ENCODE measurements at regions not wholly inside any gene's neighbourhood (a gene's known extent, or its start where the extent isn't known, plus 50 kb on each side); places are given as distances from the start of the nearest gene placed in this dataset.
"Not testable (repeated sequence)": the region's sequence is repeated elsewhere in the genome, so short reads cannot be mapped to it uniquely, and the experiment has no call there.

DNA sequence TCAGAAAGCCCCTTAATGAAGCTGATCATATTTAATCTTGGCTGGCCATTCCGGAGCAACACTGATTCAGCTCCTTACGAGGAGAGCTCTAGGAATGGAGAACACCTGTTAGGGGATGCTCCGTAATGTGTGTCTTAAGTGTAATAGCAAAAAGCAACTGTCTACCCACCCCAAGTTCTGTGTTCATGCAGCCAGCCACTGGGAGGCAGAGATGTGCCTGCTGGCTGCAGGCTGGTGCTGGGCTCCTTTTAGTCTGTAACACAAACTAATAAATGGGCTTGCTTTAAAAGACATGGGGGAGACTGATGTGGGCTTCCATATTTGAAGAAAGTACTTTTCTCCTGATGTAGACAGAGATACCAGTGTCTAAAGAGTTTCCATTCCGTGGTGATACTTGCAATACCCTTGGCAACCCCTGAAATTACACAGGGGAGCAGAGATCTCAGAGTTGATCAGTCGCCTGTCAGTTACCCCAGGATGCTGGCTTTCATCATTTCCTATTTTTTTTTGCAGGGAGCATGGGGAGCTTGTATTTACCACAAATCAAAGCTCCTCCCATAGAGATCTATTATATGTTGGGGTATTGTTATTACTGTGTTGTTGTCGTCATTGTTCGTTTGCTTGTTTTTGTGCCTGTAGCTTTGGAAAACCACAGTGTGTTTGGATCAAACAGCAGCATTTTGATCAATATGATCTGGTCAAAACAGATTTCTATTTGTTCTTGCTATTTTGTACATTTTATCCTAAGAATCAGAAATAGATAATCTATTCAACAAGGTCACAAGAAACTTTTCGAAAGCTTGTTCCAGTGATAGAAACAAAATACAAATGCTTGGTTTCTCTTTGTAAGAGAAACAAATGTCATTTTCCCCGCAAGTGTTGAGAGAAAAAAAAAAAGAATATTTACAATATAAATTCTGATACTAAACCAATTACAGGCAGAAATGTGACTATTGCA, 65.8 kb downstream of the MTX3 start:
- no peak for DNase-seq

DNA sequence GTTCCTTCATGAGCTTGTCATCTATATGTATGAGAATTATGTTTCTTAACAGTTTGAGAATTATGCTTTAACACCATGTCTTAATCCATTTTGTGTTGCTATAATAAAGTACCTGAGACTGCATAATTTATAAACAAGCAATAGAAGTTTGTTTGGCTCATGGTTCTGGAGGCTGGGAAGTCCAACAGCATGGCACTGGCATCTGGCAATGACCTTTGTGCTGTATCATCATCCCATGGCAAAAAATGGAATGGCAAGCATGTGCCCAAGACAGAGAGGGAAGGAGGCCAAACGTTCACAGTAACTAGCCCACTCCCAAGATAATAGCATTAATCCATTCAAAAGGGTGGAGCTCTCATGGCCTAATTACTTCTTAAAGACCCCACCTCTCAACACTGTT, 67.6 kb downstream of the MTX3 start:
- no peak for DNase-seq

DNA sequence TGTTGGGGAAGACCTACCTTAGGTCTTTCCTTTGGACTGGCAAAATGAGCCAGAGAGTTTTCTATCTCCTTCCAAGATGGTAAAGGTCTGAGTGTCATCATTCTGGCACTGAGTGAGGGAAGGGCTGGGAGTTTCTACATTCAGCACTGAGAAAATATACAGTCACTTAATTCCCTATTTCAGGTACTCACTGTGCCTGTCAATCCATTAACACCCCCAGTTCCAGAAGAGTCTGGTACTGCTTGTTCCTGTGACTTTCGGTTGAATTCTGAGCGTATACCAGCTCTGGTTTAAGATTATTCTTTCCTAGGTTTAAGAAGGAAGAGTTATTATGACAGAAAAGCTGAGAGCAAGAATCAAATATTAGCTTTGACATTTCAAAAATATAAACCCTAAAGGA, 68.4 kb downstream of the MTX3 start:
- no peak for DNase-seq

DNA sequence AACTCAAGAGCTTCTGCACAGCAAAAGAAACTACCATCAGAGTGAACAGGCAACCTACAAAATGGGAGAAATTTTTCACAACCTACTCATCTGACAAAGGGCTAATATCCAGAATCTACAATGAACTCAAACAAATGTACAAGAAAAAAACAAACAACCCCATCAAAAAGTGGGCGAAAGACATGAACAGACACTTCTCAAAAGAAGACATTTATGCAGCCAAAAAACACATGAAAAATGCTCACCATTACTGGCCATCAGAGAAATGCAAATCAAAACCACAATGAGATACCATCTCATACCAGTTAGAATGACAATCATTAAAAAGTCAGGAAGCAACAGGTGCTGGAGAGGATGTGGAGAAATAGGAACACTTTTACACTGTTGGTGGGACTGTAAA, 83.6 kb downstream of the MTX3 start:
- DNase-seq, result not testable (repeated sequence)

DNA sequence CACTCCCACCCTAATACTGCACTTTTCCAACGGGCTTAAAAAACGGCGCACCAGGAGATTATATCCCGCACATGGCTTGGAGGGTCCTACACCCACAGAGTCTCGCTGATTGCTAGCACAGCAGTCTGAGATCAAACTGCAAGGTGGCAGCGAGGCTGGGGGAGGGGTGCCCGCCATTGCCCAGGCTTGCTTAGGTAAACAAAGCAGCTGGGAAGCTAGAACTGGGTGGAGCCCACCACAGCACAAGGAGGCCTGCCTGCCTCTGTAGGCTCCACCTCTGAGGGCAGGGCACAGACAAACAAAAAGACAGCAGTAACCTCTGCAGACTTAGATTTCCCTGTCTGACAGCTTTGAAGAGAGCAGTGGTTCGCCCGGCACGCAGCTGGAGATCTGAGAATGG, 88.5 kb downstream of the MTX3 start:
- DNase-seq, result not testable (repeated sequence)

DNA sequence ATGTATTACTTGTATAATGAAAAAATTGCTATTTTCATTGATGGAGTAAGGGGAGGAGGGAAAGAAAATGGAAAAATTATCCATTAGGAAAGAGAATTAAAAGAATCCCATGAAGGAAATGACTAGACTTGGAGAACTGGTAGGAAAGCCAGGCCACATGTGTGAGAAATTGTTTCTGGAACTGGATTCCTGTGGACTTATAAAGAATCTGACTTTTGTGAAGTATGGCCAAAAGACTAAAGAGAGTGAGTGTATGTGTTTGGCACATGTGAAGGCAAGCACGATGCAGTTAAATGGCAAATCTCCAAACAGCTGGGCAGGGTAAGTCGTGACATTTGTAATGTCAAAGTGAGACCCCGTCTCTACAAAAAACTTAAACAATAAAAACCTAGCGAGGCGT, 89.4 kb downstream of the MTX3 start:
- no peak for DNase-seq

DNA sequence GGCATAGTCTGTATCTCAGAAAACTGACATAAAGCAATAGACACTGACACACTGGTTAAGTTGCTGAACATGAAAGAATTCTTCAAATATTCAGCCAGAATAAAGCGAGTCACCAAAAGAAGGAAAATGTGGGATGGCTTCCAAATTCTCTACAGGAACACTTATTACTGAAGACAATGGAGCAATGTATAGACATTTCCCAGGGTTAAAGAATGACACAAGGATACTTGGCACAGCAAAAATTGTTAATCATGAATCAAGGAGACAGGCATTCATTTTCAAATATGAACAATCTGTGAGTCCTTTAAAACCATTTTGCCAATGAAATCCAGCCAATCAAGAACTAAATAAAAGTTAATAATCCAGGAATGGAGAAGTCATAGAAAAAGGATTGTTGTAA, 92.5 kb downstream of the MTX3 start:
- DNase-seq, result no peak

DNA sequence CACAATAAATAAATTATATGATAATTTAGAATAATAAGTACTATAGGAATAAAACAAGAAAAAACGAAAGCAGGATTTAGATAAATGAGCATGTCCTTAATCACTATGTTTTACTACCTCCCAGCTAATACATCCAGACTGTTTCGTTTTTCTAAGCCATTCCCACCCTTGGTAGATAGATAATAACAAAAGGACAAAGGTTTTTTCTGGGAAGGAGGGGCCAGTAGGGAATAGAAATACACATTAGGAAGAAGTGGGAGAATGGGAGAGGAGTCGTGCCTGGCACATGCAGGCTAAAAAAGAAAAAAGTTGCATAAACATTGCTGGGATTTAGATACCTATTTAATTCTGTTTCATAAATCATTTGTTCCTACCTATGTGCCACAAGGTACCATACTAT, 97.1 kb downstream of the MTX3 start:
- no peak for DNase-seq

DNA sequence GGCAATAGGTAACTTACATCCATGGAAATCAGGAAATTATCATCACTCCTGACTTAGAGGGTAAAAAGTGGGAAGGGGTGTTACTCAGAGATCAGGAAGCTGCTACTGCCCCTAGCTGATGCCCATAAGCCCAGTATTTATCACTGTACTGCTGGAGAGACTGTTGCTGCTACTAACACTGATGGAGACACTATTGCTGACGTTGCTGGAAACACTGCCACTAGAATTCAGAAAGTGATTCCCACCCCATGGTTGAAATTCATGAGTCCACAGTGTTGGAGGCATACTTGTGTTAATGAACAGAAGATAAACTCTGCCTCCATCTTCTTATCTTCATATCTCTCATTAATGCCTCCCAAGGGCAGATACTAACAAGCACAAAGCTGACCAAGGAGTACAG, 97.6 kb downstream of the MTX3 start:
- no peak for DNase-seq

DNA sequence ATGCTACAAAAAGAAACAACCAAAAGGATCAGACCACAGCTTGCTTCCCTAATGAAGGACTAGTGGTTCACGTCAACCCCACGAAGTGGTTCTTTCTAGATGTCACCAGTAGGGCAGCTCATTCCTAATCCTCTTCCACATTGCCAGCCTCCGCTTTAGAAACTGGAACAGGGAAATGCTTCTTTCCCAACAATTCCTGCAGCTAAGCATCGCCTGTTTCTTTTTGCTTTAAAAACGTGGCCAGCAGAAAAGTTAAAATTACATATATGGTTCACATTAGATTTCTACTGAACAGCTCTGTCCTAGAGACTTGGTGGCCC, 100.2 kb downstream of the MTX3 start:
- no peak for DNase-seq

DNA sequence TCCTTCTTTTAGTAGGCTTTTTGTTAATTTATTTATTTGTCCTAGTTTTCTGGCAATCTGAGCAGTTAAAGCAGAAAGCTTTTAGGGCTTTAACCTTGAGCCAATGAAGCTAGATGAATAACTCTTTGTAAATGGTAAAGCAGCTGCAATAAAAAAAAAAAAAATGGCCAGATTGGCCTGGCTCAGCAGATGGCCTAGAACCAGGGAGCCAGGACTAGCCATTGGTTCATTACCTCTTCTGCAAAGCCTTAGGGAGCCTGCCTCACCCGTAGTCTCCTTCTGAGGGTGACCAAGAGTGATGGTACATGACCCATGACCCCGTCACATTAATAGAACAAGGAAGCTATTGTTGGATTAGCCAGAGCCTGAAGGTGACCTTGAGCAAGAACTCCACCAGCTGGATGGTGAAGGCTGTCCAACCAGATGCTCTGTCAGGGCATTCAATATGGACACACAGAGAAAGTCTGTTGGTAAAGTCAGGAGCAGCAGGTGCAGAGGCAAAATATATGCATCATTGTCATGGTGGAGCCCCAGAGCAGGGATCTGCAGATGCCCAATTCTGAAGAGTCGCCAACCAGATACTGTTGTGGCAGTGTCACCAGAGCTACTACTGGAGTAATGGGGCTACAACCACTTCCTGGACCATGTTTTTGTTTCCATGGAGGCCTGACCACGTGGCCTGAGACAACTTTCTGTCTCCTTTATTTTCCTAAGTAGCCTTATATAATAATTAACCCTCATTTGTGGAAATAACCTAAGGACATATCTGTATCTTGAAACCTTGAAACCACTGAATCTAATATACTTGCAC, 100.7 kb downstream of the MTX3 start:
- peak; percentile 39 for DNase-seq

DNA sequence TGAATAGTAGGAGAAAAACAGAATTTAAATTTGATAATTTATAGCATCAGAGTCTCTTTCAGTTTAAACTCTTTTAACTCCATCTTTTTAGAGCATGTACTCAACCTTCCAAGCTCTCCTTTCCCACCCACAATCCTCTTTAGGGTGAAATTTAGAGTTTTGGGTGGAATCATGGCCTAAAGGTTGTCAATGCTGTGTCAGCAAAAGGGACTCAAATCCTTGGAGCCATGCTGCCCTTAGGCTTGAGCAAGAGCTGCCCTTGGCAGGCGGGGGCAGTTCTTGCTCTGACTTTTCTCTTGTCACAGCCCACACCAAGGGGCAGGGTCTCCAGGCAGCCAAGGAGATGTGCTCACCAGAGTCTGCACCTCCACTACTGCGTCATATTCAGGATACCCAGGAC, 102.4 kb downstream of the MTX3 start:
- no peak for DNase-seq

DNA sequence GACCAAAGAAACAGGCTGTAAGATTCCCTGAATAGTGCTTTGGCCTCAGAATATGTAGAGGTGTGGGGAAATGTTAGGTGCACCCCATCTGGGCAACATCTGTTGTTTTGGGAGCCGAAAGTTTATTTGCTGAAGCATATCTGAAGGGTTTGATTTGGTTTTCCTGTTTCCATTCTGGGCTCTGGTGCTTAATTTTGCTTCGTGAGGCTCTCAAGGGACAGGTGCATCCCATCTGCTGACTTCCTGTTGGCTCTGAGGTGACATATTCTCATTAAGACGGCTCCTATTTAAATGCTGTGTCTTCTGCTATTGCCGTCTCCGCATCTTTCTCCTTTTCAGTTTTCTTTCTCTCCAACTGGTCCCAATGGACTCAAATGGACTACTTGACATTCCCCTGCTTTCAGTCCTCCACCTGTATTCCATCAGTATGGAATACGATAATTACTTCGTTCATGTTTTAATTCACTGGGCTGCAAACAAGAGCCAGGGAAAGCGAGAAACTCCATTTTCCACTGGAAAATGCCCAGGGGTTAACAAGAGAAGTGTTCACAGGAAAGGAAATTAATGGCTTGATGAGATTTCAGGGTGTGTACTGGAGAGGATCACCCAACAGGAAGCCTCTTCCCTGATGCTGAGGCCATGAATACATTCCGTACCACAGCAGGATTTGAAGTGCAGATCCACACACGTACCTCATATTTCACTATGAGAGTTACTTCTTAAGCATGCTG, 104.0 kb downstream of the MTX3 start:
- DNase-seq, result peak; percentile 9

DNA sequence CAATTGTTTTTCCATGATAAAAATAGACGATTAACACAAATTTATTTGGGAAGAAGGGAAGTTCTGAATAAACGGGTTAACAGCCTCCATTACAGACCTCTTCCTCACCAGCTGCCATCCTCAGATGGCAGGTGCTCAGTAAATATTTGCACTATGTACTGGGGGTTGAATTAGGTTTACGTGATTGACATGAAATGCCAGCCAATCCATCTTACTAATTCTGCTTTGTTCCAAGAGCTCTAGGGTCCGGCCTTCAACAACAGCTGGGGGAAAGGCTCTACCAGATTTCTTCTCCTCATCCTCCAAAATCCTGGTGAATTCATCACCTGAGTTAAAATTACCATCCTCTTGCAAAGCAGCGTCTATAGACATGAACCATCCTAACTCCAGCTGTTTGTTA, 104.6 kb downstream of the MTX3 start:
- peak; percentile 41 for DNase-seq

DNA sequence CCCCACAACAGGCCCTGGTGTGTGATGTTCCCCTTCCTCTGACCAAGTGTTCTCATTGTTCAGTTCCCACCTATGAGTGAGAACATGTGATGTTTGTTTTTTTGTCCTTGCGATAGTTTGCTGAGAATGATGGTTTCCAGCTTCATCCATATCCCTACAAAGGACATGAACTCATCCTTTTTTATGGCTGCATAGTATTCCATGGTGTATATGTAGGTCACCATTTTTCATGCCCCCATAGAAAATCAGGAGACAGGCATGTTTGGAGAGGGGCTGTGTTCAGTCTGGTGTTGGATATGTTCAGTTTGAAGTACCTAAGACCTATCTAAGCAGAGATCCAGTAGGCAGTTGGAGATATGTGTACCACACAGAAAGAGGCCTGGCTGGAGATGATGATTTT, 111.2 kb downstream of the MTX3 start:
- not testable (repeated sequence) for DNase-seq

DNA sequence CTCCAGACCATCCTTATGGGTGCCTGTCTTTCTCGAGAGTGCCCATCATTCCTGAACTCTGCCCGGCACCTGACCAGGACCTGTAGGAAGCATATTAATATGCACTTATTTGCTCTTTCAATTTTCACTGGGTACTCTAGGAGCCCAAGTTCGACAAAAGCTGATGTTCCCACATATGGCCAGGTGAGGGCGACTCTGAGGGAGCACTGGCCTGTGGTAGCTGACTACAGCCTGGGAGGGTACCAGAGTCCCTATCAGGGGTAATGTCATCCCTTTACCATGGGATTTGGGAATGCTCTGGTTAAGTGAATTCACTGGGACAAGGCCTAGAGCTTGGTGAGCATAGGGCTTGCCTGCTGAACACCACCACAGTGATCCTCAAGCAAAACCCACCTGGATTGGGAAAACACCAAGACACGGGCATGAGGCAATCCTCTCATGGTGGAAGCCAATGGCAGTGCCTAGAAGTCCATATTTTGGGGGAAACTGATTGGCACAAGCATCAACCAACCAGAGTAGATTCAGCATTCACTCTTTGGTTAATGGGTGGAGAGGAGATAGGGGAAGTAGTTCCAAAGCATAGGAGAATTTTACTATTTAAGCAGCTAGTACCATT, 112.2 kb downstream of the MTX3 start:
- no peak for DNase-seq

DNA sequence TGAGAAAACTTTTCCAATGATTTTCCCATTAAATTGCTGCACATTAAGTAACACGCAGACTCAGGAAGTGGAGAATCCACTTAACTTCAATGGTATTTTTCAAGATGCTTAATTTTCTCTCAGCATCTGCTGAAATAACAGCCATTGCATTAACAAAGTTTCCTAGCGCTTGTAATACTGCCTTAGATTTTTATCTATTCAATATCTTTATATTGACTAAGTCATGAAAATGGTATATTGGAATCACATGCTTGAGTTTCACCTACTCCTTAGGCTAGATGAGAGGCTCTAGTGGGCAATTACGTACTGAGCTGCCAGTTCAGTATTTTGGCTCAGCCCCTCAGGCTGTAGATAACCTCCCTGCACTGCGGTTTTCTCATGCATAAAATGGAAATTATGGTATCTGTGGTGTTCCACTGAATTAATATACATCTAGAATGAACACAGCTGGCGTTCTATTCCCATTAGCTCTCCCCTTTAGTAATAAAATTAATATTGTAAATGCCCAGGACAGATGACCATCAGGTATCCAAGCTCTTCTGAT, 112.9 kb downstream of the MTX3 start:
- DNase-seq, result no peak

DNA sequence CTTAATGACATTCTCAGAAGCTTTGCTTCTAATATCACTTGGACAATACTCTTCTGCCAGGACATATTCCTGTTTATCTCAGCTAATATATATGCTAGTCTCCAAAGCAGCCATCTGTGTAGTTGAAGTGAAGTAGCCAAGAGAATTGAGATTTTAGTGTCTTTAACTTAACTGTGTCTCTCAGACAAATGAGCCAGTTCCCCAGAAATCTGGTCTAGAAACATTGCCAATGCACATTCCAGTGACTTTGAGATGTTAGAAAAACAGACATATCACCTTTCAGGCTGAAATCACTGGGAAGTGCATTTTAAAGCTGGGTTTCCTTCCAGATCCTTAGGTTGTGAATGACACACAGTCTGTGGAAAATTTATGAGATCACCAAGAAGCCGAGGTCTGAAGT, 114.6 kb downstream of the MTX3 start:
- no peak for DNase-seq

DNA sequence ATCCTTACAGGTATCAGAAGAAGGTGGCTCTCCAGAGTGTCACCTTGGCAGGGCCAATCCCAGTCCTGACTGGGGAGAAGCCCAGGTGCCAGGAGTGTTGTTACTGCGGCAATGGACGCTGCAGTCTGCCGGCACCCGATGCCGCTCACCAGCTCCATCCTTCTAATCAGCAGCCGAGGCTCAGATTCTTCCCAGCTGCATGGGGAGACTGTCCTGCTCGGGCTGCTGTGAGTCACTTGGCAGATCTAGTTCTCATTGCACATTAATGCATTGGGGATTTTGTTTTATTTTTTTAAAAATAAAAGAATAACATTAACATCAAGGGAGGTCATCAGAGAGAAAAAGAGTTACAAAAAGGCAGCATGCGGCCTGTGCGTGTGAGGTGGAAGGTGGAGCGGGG, 115.8 kb downstream of the MTX3 start:
- no peak for DNase-seq

DNA sequence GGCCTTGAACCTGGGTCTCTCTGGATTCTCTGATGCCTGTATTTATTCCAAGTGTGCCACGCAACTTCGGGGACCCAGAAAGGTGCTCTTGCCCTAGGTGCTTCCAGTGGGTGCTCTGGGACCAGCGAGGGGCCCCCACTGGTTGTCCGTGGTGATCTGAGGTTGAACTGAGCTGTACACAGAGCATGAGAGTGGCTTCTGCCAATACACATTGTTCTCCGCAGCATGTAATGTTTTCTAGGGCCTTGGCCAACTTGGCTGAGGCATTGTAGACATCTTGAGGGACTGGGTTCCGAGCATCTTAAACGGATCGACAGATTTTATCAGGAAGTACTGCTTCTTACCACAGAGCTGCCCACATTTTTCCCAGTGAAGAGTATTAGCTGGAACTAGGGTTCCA, 117.9 kb downstream of the MTX3 start:
- no peak for DNase-seq

DNA sequence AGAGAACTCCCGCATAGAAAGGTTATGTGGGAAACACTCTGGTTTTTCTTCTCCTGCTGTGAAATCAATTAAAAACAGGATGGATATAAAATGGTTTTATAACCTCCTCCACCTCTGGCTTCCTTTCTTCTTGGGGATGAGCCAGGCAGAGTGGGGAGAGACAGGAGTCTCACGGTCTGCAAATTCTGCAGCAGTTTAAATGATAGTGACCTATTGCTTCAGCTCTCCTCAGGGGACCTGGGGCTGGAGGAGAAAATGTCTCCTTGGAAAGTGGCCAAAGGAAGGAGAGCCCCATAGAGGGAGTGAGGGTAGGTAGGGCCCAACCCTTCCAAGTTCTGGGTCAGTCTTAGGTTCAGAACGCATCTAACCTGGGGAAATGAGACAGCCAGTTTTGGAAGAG, 118.8 kb downstream of the MTX3 start:
- no peak for DNase-seq

DNA sequence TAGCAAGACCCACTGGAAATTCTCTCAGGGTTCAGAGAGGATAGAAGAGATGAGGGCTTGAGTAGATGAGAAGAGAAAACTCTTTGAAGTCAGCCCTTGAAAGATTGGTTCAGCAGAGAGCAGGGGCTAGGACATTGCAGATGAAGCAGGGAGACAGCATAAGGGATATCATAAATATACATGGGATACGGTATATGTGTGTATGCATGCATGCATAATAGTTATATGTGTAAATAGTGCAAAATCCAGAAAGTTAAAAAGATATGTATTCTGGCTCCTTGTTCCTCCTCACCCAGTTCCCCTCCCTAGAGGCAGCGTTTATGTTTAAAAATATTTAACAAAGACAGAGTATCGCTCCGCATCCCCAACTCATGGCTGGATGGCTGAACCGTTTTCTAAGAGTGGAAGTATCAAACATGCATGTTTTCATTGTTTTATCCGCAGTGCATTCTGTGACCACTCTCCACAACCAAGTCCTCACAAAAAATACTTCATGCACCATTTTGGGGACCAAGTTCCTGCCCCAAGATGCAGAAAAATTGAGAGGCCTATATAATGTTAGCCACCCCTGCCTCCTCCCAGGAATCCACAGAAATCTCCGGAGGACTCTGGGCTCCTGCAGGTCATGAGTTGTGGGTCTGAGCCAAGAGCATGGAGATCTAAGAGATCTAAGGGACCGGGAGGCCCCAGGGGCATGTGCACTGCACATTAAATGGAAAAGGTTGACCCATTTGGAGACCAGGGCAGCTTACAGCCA, 119.5 kb downstream of the MTX3 start:
- DNase-seq, result no peak

All from DMS 273 treated with DMSO at 0.1 percent for 48 hours (cell line).